T-helper 2 cell treated with Interferon-gamma antibody and Interleukin-4, amounts not matched to agents 5 μg/mL and 100 μg/mL, for 36 hours (primary cell): ENCODE measurements at regions not wholly inside any gene's neighbourhood (a gene's known extent, or its start where the extent isn't known, plus 50 kb on each side); places are given as distances from the start of the nearest gene placed in this dataset.
A peak's percentile ranks its signal among the peaks of the same experiment; 100 is the strongest.

Source experiments
- DNase-seq: peaks from one replicate; pipeline ENCODE4 v3.0.0; 2021; ENCODE audit warnings: low spot score
- H3K27ac Mint-ChIP-seq: one replicate; pipeline ENCODE4 v1.8.0; 2021; ENCODE audit warnings: mild to moderate bottlenecking, mixed read lengths
- H3K27me3 Mint-ChIP-seq: one replicate; pipeline ENCODE4 v1.8.0; 2021; ENCODE audit warnings: low read depth, mixed read lengths
- H3K36me3 Mint-ChIP-seq: one replicate; pipeline ENCODE4 v1.8.0; 2021; ENCODE audit warnings: low read depth, mixed read lengths
- H3K4me1 Mint-ChIP-seq: one replicate; pipeline ENCODE4 v1.8.0; 2021; ENCODE audit warnings: low read depth, mixed read lengths
- H3K4me3 Mint-ChIP-seq: one replicate; pipeline ENCODE4 v1.8.0; 2022; ENCODE audit warnings: mild to moderate bottlenecking, moderate library complexity, mixed read lengths
- H3K9me3 Mint-ChIP-seq: one replicate; pipeline ENCODE4 v1.8.0; 2021; ENCODE audit warnings: mixed read lengths

- H3K4me1 Mint-ChIP-seq, result no peaks in the 10 kb centered on the region
- peaks cover 10% of the 10 kb centered on the region for H3K27me3 Mint-ChIP-seq
- no peak overlapping the region for H3K27ac Mint-ChIP-seq
- H3K9me3 Mint-ChIP-seq, result no peaks in the 10 kb centered on the region
- H3K4me3 Mint-ChIP-seq, result no peak overlapping the region
- no peaks in the 10 kb centered on the region for H3K36me3 Mint-ChIP-seq
- no peak for DNase-seq
Observed at GRCh38 chr7:156003220-156004162, 191.2 kb upstream of the SHH start.

- Mint-ChIP-seq H3K27me3 (peaks cover 13% of the 10 kb centered on the region), H3K36me3 (no peaks in the 10 kb centered on the region), H3K27ac (no peak overlapping the region), H3K4me3 (no peak overlapping the region), H3K4me1 (peaks cover 7% of the 10 kb centered on the region), H3K9me3 (no peaks in the 10 kb centered on the region)
- DNase-seq, result no peak
Observed at GRCh38 chr7:156002362-156003066, 190.3 kb upstream of the SHH start.

GRCh38 chr7:156001496-156002260 lies 189.4 kb upstream of the SHH start:
- Mint-ChIP-seq H3K4me1 (peaks cover 16% of the 10 kb centered on the region), H3K9me3 (no peaks in the 10 kb centered on the region), H3K4me3 (no peak overlapping the region), H3K27me3 (peaks cover 21% of the 10 kb centered on the region), H3K36me3 (no peaks in the 10 kb centered on the region), H3K27ac (no peak overlapping the region)
- no peak for DNase-seq

- no peak for DNase-seq
- Mint-ChIP-seq H3K9me3 (no peaks in the 10 kb centered on the region), H3K4me1 (peaks cover 20% of the 10 kb centered on the region)
Observed at GRCh38 chr7:156000601-156001396, 188.5 kb upstream of the SHH start.

GRCh38 chr7:155999631-156000489 lies 187.6 kb upstream of the SHH start:
- no peak overlapping the region for H3K27ac Mint-ChIP-seq
- no peak overlapping the region for H3K4me3 Mint-ChIP-seq
- DNase-seq, result no peak
- peaks cover 35% of the 10 kb centered on the region for H3K27me3 Mint-ChIP-seq
- H3K4me1 Mint-ChIP-seq, result peaks cover 26% of the 10 kb centered on the region
- H3K9me3 Mint-ChIP-seq, result no peaks in the 10 kb centered on the region
- H3K36me3 Mint-ChIP-seq, result no peaks in the 10 kb centered on the region

More at GRCh38 chr7:156000601-156001396, 188.5 kb upstream of the SHH start:
- Mint-ChIP-seq H3K27me3 (peaks cover 30% of the 10 kb centered on the region), H3K36me3 (no peaks in the 10 kb centered on the region), H3K27ac (no peak overlapping the region), H3K4me3 (no peak overlapping the region)

GRCh38 chr7:155998766-155999630 lies 186.7 kb upstream of the SHH start:
- H3K4me3 Mint-ChIP-seq, result no peak overlapping the region
- H3K4me1 Mint-ChIP-seq, result peaks cover 33% of the 10 kb centered on the region
- DNase-seq, result no peak
- H3K27ac Mint-ChIP-seq, result no peak overlapping the region
- H3K36me3 Mint-ChIP-seq, result no peaks in the 10 kb centered on the region
- peaks cover 44% of the 10 kb centered on the region for H3K27me3 Mint-ChIP-seq
- H3K9me3 Mint-ChIP-seq, result no peaks in the 10 kb centered on the region

- DNase-seq, result peak; percentile 46
- H3K4me1 Mint-ChIP-seq, result peaks cover 33% of the 10 kb centered on the region
- no peaks in the 10 kb centered on the region for H3K36me3 Mint-ChIP-seq
- H3K9me3 Mint-ChIP-seq, result no peaks in the 10 kb centered on the region
- peaks cover 51% of the 10 kb centered on the region for H3K27me3 Mint-ChIP-seq
- peak overlapping the region; percentile 53 for H3K27ac Mint-ChIP-seq
- peak overlapping the region; percentile 73 for H3K4me3 Mint-ChIP-seq
Observed at GRCh38 chr7:155998328-155998691, 186.0 kb upstream of the SHH start.

GRCh38 chr7:155997431-155998327 lies 185.4 kb upstream of the SHH start:
- peak overlapping the region; percentile 53 for H3K27ac Mint-ChIP-seq
- H3K4me3 Mint-ChIP-seq, result peak overlapping the region; percentile 73
- DNase-seq, result peak; percentile 12
- H3K9me3 Mint-ChIP-seq, result no peaks in the 10 kb centered on the region
- no peaks in the 10 kb centered on the region for H3K36me3 Mint-ChIP-seq
- H3K4me1 Mint-ChIP-seq, result peaks cover 33% of the 10 kb centered on the region
- H3K27me3 Mint-ChIP-seq, result peaks cover 50% of the 10 kb centered on the region

GRCh38 chr7:155996718-155997280 lies 184.5 kb upstream of the SHH start:
- Mint-ChIP-seq H3K36me3 (no peaks in the 10 kb centered on the region), H3K4me3 (peak overlapping the region; percentile 73), H3K4me1 (peaks cover 33% of the 10 kb centered on the region), H3K9me3 (no peaks in the 10 kb centered on the region), H3K27ac (no peak overlapping the region), H3K27me3 (peaks cover 50% of the 10 kb centered on the region)
- DNase-seq, result no peak

GRCh38 chr7:155995183-155995612 lies 182.9 kb upstream of the SHH start:
- Mint-ChIP-seq H3K4me1 (peaks cover 33% of the 10 kb centered on the region), H3K27me3 (peaks cover 44% of the 10 kb centered on the region), H3K4me3 (no peak overlapping the region), H3K36me3 (no peaks in the 10 kb centered on the region), H3K9me3 (no peaks in the 10 kb centered on the region), H3K27ac (no peak overlapping the region)
- no peak for DNase-seq

- H3K36me3 Mint-ChIP-seq, result no peaks in the 10 kb centered on the region
- H3K4me1 Mint-ChIP-seq, result peaks cover 33% of the 10 kb centered on the region
- H3K9me3 Mint-ChIP-seq, result peaks cover 3% of the 10 kb centered on the region
- H3K27ac Mint-ChIP-seq, result no peak overlapping the region
- peaks cover 46% of the 10 kb centered on the region for H3K27me3 Mint-ChIP-seq
- no peak overlapping the region for H3K4me3 Mint-ChIP-seq
- DNase-seq, result no peak
Observed at GRCh38 chr7:155994279-155994811, 182.1 kb upstream of the SHH start.
